ENCODE measurements at regions not wholly inside any gene's neighbourhood (a gene's known extent, or its start where the extent isn't known, plus 50 kb on each side); places are given as distances from the start of the nearest gene placed in this dataset.

GRCh38 chr2:239678666-239679296 lies 278.0 kb upstream of the HDAC4 start:
- no peak overlapping the region for H3K4me3 ChIP-seq (replicated peaks in 1 of 4; ENCODE audit: control extremely low read depth in 1 of 4, insufficient read depth in 1 of 4, low read depth in 3 of 4, low read length in 4 of 4)
- H2AFZ ChIP-seq (ENCODE audit: low read length): no peak overlapping the region
- H3K27ac ChIP-seq (ENCODE audit: insufficient read depth, low read length): no peak overlapping the region
- H3K4me1 ChIP-seq (ENCODE audit: control insufficient read depth, extremely low read depth, insufficient read depth, low read length): no peaks in the 10 kb centered on the region
- no peak for DNase-seq (ENCODE audit: low read depth in 2 of 2)
- H3K4me2 ChIP-seq (ENCODE audit: extremely low read depth, insufficient read depth, low read length): no peak overlapping the region
- H3K27me3 ChIP-seq (ENCODE audit: control insufficient read depth, insufficient read depth, low read length): no peaks in the 10 kb centered on the region
- no peaks in the 10 kb centered on the region for H4K20me1 ChIP-seq (ENCODE audit: control insufficient read depth, extremely low read depth, insufficient read depth, low read length)
- no peaks in the 10 kb centered on the region for H3K79me2 ChIP-seq (ENCODE audit: control insufficient read depth, insufficient read depth, low read length)
- no peaks in the 10 kb centered on the region for H3K36me3 ChIP-seq (ENCODE audit: control insufficient read depth, insufficient read depth, low read length)
- TF ChIP-seq CTCF (conservative IDR thresholded peaks at IDR 0.05 in 1 of 2, IDR thresholded peaks at IDR 0.05 in 1 of 2; ENCODE audit: low read depth in 1 of 2, low read length in 2 of 2) (no peak), EZH2 (IDR thresholded peaks at IDR 0.05; ENCODE audit: low read length, missing control alignments) (no peak)
- H3K9ac ChIP-seq (ENCODE audit: insufficient read depth, low read length): no peak overlapping the region
- no peaks in the 10 kb centered on the region for H3K9me3 ChIP-seq (ENCODE audit: control insufficient read depth, insufficient read depth, low read depth, low read length)

GRCh38 chr2:239678186-239678490 lies 277.3 kb upstream of the HDAC4 start:
- Histone ChIP-seq H3K27me3 (ENCODE audit: control insufficient read depth, insufficient read depth, low read length) (no peaks in the 10 kb centered on the region), H3K4me1 (ENCODE audit: control insufficient read depth, extremely low read depth, insufficient read depth, low read length) (no peaks in the 10 kb centered on the region), H3K36me3 (ENCODE audit: control insufficient read depth, insufficient read depth, low read length) (no peaks in the 10 kb centered on the region), H3K79me2 (ENCODE audit: control insufficient read depth, insufficient read depth, low read length) (no peaks in the 10 kb centered on the region), H4K20me1 (ENCODE audit: control insufficient read depth, extremely low read depth, insufficient read depth, low read length) (no peaks in the 10 kb centered on the region), H3K27ac (ENCODE audit: insufficient read depth, low read length) (no peak overlapping the region), H3K4me2 (ENCODE audit: extremely low read depth, insufficient read depth, low read length) (no peak overlapping the region), H3K9me3 (ENCODE audit: control insufficient read depth, insufficient read depth, low read depth, low read length) (no peaks in the 10 kb centered on the region), H3K9ac (ENCODE audit: insufficient read depth, low read length) (no peak overlapping the region), H2AFZ (ENCODE audit: low read length) (no peak overlapping the region), H3K4me3 (replicated peaks in 1 of 4; ENCODE audit: control extremely low read depth in 1 of 4, insufficient read depth in 1 of 4, low read depth in 3 of 4, low read length in 4 of 4) (no peak overlapping the region)
- no peak for DNase-seq (ENCODE audit: low read depth in 2 of 2)
- no peak for TF ChIP-seq EZH2 (IDR thresholded peaks at IDR 0.05; ENCODE audit: low read length, missing control alignments)
- no peak for TF ChIP-seq CTCF (conservative IDR thresholded peaks at IDR 0.05 in 1 of 2, IDR thresholded peaks at IDR 0.05 in 1 of 2; ENCODE audit: low read depth in 1 of 2, low read length in 2 of 2)

GRCh38 chr2:239677453-239678185 lies 276.8 kb upstream of the HDAC4 start:
- Histone ChIP-seq H3K9ac (ENCODE audit: insufficient read depth, low read length) (no peak overlapping the region), H3K79me2 (ENCODE audit: control insufficient read depth, insufficient read depth, low read length) (no peaks in the 10 kb centered on the region), H3K27ac (ENCODE audit: insufficient read depth, low read length) (no peak overlapping the region), H3K4me3 (replicated peaks in 1 of 4; ENCODE audit: control extremely low read depth in 1 of 4, insufficient read depth in 1 of 4, low read depth in 3 of 4, low read length in 4 of 4) (no peak overlapping the region), H3K9me3 (ENCODE audit: control insufficient read depth, insufficient read depth, low read depth, low read length) (no peaks in the 10 kb centered on the region), H3K4me1 (ENCODE audit: control insufficient read depth, extremely low read depth, insufficient read depth, low read length) (no peaks in the 10 kb centered on the region), H4K20me1 (ENCODE audit: control insufficient read depth, extremely low read depth, insufficient read depth, low read length) (no peaks in the 10 kb centered on the region), H3K4me2 (ENCODE audit: extremely low read depth, insufficient read depth, low read length) (no peak overlapping the region), H3K27me3 (ENCODE audit: control insufficient read depth, insufficient read depth, low read length) (no peaks in the 10 kb centered on the region), H2AFZ (ENCODE audit: low read length) (no peak overlapping the region), H3K36me3 (ENCODE audit: control insufficient read depth, insufficient read depth, low read length) (no peaks in the 10 kb centered on the region)
- no peak for DNase-seq (ENCODE audit: low read depth in 2 of 2)
- TF ChIP-seq CTCF (conservative IDR thresholded peaks at IDR 0.05 in 1 of 2, IDR thresholded peaks at IDR 0.05 in 1 of 2; ENCODE audit: low read depth in 1 of 2, low read length in 2 of 2) (no peak), EZH2 (IDR thresholded peaks at IDR 0.05; ENCODE audit: low read length, missing control alignments) (no peak)
